Ascending aorta (tissue), 2 donors: ENCODE measurements at regions not wholly inside any gene's neighbourhood (a gene's known extent, or its start where the extent isn't known, plus 50 kb on each side); places are given as distances from the start of the nearest gene placed in this dataset.
A peak's percentile ranks its signal among the peaks of the same experiment; 100 is the strongest.

Experiments
- DNase-seq, 2 donors: peaks; one replicate each; pipeline ENCODE4 v3.0.0-alpha.2; 2019; ENCODE audit warnings: low spot score in 2 of 2
- H3K27ac ChIP-seq, 2 donors: fragments of 200-600 bp; sonication (generic); one replicate each; pipeline ENCODE4 v1.5.1; 2016 to 2017; ENCODE audit warnings: mild to moderate bottlenecking in 1 of 2
- H3K27me3 ChIP-seq: fragments of 200-600 bp; sonication (generic); one replicate; pipeline ENCODE4 v1.5.1; 2017
- H3K36me3 ChIP-seq, 2 donors: fragments of 200-600 bp; sonication (generic); one replicate each; pipeline ENCODE4 v1.5.1; 2016
- H3K4me1 ChIP-seq, 2 donors: fragments of 200-600 bp; sonication (generic); one replicate each; pipeline ENCODE4 v1.5.1; 2016 to 2017; ENCODE audit warnings: mild to moderate bottlenecking in 1 of 2
- H3K4me3 ChIP-seq, 2 donors: fragments of 200-600 bp; sonication (generic); one replicate each; pipeline ENCODE4 v1.5.1; 2016 to 2017; ENCODE audit warnings: mild to moderate bottlenecking in 1 of 2
- H3K9me3 ChIP-seq, 2 donors: fragments of 200-600 bp; sonication (generic); one replicate each; pipeline ENCODE4 v1.5.1; 2016
- intact Hi-C: fragments of 100-400 bp; cut with DNase I; formaldehyde crosslinking; loops from one replicate; pipeline ENCODE4 v1.15.1; 2023
- TF ChIP-seq, protein P1 (sequence below), 3 experiments: fragments of 200-600 bp in 2 of 3; fragments of 450-650 bp in 1 of 3; sonication (generic) in 2 of 3; IDR thresholded peaks; one replicate each; pipeline ENCODE4 v1.5.1; 2016 to 2019; ENCODE audit warnings: antibody characterized with exemption in 3 of 3, mild to moderate bottlenecking in 1 of 3, moderate library complexity in 1 of 3

GRCh38 chr20:4083098-4083865 lies 65.3 kb upstream of the SMOX start:
- DNase-seq = peak in 1 of 2 donors; percentile 61
- H3K36me3 ChIP-seq = no peaks in the 10 kb centered on the region
- no peaks in the 10 kb centered on the region for H3K27me3 ChIP-seq
- TF ChIP-seq, protein P1, sequence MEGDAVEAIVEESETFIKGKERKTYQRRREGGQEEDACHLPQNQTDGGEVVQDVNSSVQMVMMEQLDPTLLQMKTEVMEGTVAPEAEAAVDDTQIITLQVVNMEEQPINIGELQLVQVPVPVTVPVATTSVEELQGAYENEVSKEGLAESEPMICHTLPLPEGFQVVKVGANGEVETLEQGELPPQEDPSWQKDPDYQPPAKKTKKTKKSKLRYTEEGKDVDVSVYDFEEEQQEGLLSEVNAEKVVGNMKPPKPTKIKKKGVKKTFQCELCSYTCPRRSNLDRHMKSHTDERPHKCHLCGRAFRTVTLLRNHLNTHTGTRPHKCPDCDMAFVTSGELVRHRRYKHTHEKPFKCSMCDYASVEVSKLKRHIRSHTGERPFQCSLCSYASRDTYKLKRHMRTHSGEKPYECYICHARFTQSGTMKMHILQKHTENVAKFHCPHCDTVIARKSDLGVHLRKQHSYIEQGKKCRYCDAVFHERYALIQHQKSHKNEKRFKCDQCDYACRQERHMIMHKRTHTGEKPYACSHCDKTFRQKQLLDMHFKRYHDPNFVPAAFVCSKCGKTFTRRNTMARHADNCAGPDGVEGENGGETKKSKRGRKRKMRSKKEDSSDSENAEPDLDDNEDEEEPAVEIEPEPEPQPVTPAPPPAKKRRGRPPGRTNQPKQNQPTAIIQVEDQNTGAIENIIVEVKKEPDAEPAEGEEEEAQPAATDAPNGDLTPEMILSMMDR (IDR thresholded peaks at IDR 0.05) = no peak
- peaks cover 0 to 15% of the 10 kb centered on the region in 2 donors for H3K9me3 ChIP-seq
- H3K27ac ChIP-seq = peak overlapping the region; percentile 77 to 88
- H3K4me3 ChIP-seq = no peak overlapping the region
- intact Hi-C loops = loop anchor here (10.0 kb wide), 1 partner anchor 398 kb away; the partner anchor contains the start of gene ADAM33
- H3K4me1 ChIP-seq = peaks cover 13 to 37% of the 10 kb centered on the region in 2 donors

DNA sequence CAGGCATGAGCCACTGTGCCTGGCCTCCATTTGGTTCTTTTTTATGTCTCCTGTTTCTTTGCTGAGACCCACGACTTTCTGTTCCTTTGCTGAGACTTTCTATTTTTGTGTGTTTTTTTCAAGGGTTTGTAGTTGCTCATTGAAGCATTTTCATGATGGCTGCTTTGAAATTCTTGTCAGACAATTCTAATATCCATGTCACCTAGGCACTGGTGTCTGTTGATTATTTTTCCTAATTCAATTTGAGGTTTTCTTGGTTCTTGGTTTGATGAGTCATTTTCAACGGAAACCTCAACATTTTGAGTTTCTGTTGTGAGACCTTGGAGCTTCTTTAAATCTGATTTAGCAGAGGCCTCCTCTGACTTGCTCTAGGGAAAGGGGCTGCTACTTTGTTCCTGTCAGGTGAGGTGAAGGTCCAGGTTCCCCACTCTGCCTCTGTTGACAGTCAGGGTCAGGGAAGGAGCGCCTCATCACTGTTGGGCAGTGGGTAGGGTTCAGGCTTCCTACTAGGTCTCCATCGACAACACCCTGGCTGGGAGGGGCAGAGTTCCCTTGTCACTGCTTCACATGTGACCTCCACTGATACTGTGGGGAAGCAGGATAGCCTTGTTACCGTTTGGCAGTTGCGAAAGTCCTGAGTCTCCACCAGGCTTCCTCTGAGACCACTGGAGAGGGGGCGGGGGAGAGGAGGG lies 66.1 kb upstream of the SMOX start:
- TF ChIP-seq, protein P1 (IDR thresholded peaks at IDR 0.05) = no peak
- H3K4me3 ChIP-seq = no peak overlapping the region
- peak in 1 of 2 donors; percentile 79 for DNase-seq
- peak overlapping the region; percentile 77 to 88 for H3K27ac ChIP-seq
- peaks cover 0 to 15% of the 10 kb centered on the region in 2 donors for H3K9me3 ChIP-seq
- no peaks in the 10 kb centered on the region for H3K36me3 ChIP-seq
- intact Hi-C loops = loop anchor here (10.0 kb wide), 1 partner anchor 398 kb away; the partner anchor contains the start of gene ADAM33
- peaks cover 13 to 37% of the 10 kb centered on the region in 2 donors for H3K4me1 ChIP-seq
- no peaks in the 10 kb centered on the region for H3K27me3 ChIP-seq

DNA sequence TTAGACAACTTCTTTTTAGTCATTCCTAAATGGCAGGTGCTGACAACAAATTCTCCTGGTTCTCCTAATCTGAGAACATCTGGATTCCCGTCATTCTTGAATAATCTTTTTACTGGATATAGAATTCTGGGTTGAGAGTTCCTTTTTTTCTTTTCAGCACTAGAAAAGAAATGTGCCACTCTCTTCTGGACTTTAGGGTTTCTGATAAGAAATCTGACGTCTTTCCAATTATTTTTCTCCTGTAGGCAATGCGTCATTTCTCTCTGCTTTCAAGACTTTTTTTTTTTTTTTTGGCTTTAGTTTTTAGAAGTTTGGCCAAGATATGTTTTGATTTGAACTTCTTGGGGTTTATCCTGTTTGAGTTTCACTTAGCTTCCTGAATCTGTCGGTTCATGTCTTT lies 66.1 kb upstream of the RNF24 start:
- Histone ChIP-seq H3K4me3 (no peak overlapping the region), H3K27me3 (no peaks in the 10 kb centered on the region), H3K27ac (peak overlapping the region; percentile 77 to 88), H3K9me3 (peaks cover 0 to 15% of the 10 kb centered on the region in 2 donors), H3K4me1 (peaks cover 13 to 39% of the 10 kb centered on the region in 2 donors), H3K36me3 (no peaks in the 10 kb centered on the region)
- DNase-seq = no peak
- intact Hi-C loops = loop anchor here (10.0 kb wide), 1 partner anchor 397 kb away; the partner anchor contains the start of gene ADAM33
- TF ChIP-seq, protein P1 (IDR thresholded peaks at IDR 0.05) = no peak

- no peak overlapping the region for H3K4me3 ChIP-seq
- intact Hi-C loops = no loop called here
- TF ChIP-seq, protein P1 (IDR thresholded peaks at IDR 0.05) = no peak
- peak in 1 of 2 donors; percentile 71 for DNase-seq
- no peaks in the 10 kb centered on the region for H3K27me3 ChIP-seq
- H3K9me3 ChIP-seq = peaks cover 0 to 12% of the 10 kb centered on the region in 2 donors
- no peaks in the 10 kb centered on the region for H3K36me3 ChIP-seq
- H3K27ac ChIP-seq = peak overlapping the region; percentile 80 to 84
- H3K4me1 ChIP-seq = peaks cover 0 to 20% of the 10 kb centered on the region in 2 donors
Measured at GRCh38 chr20:4076671-4077070, 61.3 kb upstream of the RNF24 start.

DNA sequence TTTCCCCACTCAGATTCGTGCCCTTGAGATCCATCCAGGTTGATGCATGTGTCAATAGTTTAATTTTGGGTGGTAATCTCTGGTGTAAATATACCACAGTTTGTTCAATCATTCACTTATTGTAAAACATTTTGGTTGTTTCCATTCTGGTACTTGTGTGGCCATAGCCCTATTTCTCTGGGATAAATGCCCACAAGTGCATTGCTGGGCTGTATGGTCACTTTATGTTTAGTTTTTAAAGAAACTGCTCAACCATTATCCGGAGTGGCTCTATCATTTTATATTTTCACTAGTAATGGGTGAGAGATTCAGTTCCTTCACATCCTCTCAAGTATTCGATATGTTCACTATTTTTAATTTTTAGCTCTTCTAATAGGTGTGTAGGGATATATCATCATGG lies 60.7 kb upstream of the RNF24 start:
- Histone ChIP-seq H3K27ac (peak overlapping the region in 1 of 2 donors; percentile 84), H3K27me3 (no peaks in the 10 kb centered on the region), H3K9me3 (peaks cover 0 to 7% of the 10 kb centered on the region in 2 donors), H3K36me3 (no peaks in the 10 kb centered on the region), H3K4me1 (peaks cover 0 to 27% of the 10 kb centered on the region in 2 donors), H3K4me3 (no peak overlapping the region)
- no peak for DNase-seq
- intact Hi-C loops = no loop called here
- TF ChIP-seq, protein P1 (IDR thresholded peaks at IDR 0.05) = no peak
